Central memory CD4-positive, alpha-beta T cell (primary cell): ENCODE measurements at regions not wholly inside any gene's neighbourhood (a gene's known extent, or its start where the extent isn't known, plus 50 kb on each side); places are given as distances from the start of the nearest gene placed in this dataset.

Experiments used
- DNase-seq: peaks from one replicate; pipeline ENCODE4 v3.0.0; 2022

DNA sequence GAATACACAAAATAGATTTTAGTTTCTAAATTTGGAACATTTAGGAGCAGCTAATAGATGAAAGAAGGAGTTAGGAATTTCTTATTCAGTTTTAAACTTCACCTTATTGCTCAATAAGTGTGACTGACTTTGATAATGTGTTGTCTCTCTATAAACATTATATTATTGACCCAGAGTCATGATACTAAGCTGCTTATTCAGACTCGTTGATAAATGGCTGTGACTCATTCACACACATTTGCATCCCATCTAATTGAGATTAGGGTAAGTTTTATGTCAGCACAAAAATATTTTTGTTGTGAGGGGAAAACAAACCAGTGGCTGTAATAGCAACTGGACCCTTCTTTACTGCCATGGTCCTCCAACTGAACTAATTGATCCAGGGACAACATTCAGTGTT is 137.6 kb downstream of the GOLIM4 start:
- DNase-seq: no peak

DNA sequence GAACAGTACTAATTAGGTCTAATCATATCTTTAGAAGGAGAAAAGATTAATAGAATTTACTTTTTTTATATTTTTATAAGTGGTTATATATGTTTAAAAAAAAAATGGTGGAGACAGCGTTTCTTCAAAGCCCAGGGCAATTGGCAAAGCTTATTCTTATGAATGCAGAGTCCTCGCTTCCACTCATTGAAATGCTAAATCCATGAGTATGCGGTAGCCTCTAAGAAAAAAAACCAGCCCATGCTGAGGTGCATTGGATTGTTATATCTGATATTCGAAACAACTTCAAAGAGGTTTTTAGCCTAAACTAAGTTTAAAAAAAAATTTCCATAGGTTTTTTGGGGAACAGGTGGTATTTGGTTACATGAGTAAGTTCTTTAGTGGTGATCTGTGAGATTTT is 142.8 kb downstream of the GOLIM4 start:
- no peak for DNase-seq

DNA sequence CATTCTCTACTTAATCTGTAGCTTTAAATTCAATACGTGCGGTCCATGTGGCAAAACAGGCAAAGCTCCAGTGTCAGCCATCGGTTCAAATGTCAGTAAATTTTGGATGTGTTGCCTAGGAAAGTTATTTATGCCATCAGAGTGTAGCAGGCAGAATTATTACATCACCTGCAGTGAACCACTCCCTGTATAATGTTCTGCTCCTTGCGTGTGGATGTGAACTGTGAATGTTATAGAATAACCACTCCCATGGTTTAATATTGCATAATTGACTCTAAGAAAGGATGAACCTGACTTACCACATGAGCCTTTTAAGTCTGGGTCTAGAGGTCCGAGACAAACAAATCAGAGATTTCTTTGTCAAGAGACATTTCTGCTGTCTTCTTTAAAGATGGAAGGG is 145.5 kb downstream of the GOLIM4 start:
- DNase-seq: no peak

DNA sequence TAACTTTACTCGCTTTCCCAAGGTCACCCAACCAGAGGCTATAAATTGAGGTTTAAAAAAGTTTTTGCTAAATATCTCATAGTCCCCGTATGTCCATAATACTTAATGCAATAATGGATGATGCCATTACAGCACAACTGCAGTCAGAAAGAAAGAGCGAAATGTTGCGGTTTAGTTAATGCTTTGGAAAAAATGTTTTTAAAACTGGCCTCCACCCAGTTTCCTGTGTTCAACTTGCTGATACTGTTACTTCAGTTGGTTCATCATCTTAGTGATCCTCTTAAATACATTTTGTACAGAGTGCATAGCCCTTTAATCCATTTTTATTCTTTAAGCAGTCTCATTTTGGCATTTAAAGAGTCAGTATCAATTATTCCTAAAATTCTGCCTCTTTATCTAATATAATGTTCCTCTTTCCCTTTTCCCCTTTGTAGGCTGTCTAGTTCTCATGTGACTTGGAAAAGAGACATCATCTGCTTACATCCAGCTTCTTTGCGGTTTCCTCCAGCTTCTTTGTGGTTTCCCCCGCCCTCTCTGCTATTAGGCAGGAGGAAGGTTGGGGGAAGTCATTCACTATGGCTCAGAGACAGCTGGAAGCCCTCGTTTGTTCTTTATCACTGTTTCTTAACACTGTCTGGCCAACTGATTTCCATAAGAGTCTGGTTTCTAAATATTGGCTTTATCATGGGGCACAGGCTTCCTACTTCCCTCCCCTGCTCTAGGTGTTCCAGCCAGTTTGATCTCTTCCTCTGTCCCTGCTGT is 154.3 kb downstream of the GOLIM4 start:
- DNase-seq: no peak

DNA sequence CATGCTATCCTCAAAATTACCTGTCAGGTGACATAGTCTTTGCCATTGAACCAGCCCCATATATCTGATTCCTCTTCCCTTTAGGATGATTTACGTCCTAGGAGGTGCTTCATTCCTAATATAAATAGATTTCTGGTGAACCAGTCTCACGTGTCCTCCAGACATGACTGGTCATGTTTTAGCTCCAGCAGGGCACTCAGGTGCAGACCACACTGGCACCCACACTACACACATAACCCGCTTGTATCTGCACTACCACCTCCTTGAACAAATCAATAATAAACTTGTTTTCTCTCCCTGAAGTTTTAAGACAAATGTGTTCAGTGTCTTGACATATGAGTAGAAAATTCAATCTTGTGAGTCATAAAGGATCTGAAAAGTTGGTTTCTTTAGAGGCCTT is 155.5 kb downstream of the GOLIM4 start:
- DNase-seq: no peak

DNA sequence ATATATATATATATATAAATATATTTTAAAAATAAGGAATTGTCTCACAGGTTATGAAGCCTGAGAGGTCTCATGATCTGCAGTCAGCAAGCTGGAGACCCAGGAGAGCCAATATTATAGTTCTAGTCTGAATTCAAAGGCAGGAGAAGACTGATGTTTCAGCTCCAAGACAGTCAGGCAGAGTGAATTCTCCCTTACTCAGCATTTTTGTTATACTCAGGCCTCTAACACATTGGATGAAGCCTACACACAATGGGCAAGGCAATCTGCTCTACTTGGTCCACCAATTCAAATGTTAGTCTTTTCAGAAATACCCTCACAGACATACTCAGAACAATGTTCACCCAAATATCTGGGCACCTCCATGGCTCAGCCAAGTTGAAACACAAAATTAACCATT is 157.2 kb downstream of the GOLIM4 start:
- no peak for DNase-seq

DNA sequence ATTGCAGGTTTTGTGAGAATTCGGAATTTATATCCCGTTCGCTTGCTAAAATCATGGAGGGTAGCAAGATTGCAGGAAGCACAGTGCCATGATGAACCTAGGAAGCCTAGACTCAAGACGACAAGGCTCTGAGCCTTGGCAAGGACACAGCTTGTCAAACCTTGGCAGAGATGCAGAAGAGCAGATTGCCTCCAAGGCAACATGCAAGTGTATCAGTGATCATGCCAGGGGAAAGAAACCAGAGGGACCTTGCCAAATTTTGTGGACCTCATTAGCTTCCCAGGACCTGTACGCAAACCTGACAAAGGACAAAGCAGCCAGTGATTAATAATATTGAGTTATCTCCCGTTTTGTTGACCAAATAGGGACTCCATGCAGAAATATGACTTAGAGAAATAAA is 159.7 kb downstream of the GOLIM4 start:
- DNase-seq: no peak

DNA sequence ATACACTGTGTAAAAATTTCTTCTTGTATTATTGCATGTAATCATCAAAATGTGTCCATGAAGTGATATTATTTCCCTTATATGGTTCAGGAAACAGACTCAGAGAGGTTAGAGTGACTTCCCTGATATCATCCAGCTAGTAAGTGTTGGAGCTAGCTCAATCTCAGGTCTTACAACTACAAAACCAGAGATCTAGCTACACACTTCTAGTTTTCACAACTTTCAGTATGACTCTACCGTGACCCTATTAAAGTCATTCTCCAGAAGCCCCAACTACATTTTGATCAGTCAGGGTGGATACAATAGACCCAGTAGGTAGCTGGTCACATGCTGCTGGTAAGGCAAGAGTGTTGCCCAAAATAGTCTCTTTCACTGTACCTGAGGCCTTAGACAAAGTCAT is 165.3 kb downstream of the GOLIM4 start:
- no peak for DNase-seq

DNA sequence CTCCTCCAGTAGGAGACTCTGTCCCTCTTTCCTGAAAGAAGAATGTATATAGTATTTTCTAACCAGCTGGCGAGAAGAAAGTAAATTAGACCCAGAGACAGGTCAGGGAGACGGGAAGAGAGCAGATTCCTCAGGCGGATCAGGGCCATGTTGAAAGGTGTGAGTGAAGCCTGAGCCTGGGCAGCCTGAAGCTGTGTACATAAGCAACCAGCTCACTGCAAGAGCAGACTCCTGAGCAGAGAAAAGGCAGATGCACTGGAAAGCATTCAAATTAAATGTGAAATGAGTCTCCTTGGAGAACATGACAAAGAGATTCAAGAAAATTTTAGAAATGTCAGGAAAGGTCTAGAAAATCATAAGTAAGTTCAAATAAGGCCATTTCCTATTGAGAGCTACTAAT is 165.8 kb downstream of the GOLIM4 start:
- DNase-seq: no peak

DNA sequence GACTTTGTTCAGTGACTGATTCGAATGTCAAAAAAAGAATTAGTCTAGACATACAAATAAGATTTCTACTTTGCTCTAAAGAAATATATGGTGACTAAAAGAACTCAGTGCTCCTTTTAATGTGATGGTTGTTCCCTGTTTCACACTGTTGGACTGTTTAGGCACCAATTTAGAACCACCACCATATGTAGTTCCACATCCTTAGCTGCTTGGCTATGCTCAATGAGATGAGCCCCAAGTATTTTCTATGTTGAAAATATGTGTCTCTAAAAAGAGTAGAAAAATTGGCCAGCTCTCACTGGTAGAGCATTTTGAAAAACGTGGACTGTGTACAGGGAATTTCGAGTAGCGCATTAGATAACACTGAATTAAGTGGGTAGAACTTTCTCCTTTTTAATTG is 167.3 kb downstream of the GOLIM4 start:
- no peak for DNase-seq

DNA sequence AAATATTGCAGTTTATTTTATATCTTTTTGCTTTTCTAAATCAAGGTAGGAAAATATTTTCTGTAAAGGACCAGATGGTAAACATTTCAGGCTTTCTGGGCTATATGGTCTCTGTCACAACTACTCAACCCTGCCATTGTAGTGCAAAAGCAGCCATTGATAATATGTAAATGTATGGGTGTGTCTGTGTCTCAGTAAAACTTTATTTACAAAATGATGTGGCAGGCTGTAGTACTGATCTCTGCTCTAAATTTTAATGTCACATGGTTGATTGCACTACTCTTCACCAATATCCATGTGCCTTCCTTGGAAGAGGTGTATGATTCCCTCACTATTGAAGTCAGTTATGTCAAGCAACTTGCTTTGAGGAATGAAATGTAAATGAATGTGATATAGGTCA is 175.0 kb downstream of the GOLIM4 start:
- DNase-seq: no peak

DNA sequence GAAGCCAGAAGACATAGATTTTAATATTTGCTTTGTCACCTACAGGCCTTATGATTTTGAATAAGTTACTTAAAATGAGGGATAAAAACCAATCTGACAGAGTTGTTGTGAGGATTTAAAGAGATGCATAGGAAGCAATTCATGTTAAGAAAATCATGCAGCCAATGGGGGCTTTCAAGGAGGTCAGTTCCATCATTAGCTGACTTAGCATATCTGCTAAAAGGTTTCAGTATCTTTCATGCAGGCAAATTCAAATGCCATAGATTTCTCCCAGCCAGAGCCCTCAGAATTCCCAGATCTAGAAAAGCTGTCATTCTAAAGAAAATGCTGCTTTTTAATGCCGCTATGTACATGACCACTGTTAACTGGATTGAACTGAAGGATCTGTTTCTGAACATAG is 176.1 kb downstream of the GOLIM4 start:
- DNase-seq: no peak

DNA sequence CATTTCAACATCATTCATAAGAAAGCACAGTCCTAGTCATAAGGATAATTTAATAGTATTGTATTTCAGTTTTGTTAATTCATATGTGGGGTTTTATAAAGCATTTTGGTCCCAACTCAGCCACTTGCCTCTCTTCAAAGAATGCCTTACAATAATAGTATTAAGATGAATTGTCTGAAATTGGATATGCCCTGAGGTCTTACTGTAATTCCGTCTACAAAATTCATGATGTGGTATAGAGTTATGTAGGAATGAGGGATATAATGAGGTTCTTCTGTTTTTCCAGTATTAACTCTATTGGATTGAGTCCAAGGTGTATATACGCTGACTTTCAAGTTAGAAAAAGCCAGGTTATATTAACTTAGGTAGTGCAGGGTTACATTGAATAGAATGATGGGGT is 177.0 kb downstream of the GOLIM4 start:
- DNase-seq: no peak

DNA sequence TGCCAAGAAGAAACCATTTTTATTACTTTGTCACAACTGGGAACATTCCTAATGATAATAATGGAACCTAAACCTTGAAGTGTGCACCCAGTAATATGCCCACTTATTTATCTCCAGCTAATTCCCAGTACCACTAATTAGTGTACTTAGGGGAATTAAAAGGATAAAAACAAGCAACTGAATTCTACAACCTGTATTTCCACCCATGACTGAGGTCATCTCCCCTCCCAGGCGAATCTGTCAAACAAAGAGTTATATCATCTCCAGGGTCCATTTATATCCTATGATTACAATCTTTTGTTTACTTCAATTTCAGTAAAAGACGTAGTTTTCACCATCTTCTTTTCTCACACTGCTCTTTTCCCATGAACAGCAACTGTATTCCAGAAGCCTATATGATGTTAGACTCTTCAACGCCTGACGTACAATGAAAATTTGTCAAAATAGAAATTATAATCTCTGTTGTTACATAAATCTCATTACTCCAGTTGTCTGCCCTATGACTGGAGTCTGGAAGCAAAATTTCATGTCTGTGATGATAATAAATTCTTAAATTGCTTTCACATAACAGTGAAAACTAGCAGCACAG is 177.6 kb downstream of the GOLIM4 start:
- no peak for DNase-seq

DNA sequence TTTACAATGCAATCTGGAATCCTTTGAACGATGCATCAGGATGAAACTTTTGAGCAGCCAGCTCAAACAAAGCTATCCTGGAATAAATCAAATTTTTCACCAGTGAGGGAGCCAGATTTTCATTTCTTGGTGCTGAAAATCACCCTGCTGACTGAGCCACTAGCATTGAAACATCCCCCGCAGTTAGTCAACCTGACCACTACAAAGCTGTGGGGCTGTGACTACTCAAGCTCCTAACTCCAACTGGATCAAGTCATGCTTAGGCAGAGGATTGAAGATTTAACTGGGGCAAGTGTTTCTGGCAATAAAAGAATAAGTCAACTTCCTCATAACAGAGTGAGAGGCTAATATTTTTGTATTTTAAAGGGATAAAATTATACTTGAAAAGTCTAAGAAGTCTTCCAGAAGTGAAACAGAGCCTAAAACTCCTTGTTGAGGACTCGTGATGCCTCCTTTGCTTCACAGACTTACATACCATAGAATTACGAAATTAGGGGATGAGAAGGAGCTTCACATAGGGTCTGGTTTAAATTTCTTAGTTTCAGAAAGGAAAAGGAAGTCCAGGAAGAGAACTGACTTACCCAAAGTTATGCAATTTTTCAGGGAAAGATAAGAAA is 177.8 kb downstream of the SERPINI1 start:
- DNase-seq: no peak

DNA sequence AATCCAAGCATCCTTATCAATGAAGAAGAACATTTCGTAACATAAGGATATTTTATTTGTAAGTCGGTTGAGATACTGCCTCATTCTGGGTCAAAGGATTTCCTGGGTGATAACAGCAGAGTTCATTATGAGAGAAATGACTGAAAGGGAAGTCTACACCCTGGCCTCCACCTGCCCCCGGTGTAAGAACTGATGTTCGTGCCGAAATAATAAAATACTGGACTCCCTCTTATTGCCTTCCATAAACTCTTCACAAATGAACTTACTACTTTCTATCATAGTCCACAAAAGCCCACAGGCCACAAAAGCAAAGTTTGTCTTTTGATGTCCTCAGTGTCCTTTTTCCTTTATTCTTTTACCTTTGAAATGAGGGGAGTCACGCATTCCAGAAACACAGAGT is 174.4 kb downstream of the SERPINI1 start:
- no peak for DNase-seq

DNA sequence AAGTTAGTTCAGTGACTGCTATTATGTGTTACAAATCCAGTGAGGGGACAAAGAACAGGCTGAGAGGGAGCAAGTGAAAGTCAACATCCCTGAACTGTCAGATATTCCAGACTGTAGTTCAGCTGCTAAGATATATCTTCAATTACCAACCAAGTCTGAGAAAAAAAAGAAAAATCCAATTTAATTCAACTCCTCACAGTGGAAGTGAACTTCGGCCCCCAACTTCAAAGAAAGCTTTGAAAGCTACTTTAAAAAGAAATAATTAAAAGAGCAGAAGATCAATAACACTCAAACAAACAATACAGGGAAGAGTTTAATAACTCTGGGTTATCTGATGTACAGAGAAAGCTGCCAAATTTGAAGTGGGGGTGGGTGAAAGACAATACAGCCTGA is 174.0 kb downstream of the SERPINI1 start:
- no peak for DNase-seq

DNA sequence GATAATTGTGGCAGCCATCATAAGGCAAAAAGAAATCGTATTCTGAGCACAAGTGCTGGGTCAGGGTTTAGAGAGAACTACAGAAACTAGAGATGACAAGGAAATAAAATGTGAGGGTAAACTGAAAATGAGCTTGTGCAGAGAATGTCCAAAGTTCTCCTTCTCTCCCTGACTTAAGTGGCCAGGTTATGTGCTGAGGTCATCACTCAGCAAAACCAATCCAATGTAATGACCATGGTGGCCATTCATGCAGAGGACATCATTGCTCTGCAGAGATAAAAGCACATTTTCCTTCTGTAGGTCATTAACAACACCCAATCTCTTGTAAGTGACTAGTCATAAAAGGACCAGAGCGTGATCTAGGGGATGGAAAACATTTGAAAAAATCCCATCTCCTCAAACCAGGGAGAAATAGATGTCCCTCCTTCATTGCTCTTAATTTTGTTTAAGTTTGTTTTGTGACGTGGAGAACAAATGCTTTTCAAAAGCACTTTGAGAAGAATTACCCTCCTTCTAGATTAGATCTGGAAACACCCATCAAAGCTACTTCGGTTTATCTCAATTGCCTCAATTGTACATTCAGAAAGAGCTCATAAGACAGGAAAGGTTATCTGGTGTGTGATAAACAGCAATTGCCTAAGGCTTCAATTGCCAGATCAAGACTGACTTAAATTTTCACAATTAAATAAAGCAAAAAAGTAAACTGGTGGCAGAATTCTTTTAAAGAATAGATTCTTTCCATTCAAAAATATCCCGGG is 173.4 kb downstream of the SERPINI1 start:
- DNase-seq: no peak

DNA sequence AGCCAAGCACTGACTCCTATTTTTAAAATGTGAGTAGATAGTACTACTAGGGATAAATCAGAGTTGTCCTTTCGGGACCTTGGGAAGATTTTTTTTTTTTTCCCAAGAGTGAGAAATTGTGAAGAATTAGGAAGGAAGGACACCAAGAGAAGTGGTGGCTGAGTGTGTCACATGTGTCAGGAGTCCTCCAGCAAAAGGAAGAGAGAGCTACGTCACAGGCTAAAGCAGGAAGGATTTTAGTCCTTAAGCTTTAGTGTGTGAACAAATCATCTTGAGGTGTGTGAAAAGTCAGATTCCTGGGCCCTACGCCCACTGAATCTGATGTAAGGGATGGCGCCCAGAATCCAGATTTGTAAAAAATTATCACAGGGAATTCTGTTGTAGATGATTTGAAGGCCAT is 172.7 kb downstream of the SERPINI1 start:
- DNase-seq: no peak

DNA sequence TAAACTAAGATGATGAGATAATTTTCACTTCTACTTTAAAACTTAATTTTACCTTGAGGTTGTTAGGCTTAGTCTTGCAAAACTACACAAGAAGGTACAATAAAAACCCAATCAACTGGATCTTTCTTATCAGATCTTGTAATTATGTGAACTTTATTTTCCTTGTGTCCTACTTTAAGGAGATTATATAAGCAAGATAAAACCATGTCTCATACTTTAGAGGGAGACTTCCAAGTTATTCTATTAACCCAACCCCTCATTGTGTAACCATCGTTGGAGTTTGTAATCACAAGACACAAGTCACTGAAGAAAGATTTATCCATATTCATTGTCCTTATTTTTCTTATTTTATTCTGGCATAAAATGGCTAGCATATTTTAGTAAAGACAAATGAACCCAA is 165.6 kb downstream of the SERPINI1 start:
- no peak for DNase-seq

DNA sequence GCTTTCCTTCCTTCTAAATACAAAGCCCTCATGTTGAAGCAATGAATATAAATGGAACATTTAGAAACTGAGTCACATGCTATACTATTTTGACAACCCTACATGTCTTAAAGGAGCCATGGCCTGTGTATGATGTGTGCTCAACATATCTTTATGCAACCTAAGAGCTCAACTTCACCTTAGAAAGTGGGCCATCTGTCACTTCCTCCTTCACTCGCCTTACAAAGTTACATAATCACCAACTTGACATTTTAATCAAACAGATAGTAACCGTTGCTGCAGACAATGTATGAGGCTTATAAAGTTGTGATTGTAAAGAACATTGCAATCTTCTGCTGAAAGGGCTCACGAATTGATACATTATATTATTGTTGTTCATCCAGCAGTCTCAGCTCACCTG is 163.6 kb downstream of the SERPINI1 start:
- DNase-seq: no peak

DNA sequence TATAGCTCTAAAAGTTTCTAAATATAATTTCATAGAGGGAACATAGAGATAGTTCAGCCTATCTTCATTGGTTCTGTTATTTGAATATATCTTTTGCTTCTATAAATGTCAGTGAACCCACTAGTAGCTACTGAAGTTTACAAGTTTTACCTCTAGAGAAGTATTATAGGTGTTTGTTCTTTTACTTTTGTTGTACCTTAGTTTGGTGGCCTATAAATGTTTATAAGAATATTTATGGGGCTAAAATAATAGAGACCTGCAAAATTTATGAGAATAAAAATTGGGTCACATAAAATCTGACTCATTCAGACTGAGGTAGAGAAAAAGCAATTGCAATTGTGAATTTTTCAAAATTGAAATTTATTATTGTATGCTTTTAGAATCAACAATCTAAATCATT is 162.6 kb downstream of the SERPINI1 start:
- no peak for DNase-seq

DNA sequence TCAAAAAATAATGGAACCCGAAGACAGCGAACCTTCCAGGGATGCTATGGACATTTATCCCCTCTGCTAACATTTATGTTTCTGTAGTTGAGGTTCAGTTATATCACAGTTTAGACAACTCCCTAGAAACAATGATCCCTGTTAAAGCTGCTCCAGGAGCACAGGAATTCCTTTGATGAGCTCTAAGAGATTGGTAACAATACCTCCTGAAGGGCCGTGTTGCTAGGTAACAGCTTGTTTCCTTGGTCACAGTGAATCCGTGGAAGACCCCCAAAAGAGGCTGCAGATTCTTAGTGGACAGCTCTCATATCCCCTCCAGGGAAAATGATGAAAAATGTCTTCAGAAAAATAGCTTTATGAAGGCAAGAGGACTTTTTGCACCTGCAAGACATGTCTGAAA is 160.2 kb downstream of the SERPINI1 start:
- DNase-seq: no peak

DNA sequence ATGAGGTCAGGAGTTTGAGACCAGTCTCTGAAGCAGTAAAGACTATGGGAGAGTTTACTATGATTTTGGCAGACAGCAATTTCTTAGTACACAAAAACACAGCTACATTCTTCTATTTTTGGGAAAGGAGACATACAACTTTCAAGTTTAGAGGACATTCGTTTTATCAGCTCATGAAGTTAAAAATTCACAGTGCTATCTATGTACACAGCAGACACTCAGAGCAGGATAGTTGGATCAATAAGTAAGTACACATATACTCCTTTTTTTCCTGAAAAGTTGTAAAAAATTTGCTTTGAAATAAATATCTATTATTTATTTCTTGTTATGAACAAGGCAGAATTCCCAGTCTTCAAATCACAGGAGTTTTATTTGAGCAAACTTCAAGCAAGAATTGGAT is 159.7 kb downstream of the SERPINI1 start:
- no peak for DNase-seq
